GM12865 (cell line): ENCODE measurements at regions not wholly inside any gene's neighbourhood (a gene's known extent, or its start where the extent isn't known, plus 50 kb on each side); places are given as distances from the start of the nearest gene placed in this dataset.
"Not testable (repeated sequence)": the region's sequence is repeated elsewhere in the genome, so short reads cannot be mapped to it uniquely, and the experiment has no call there.

ENCODE experiments used
- DNase-seq: peaks from one replicate; pipeline ENCODE4 v3.0.0; 2010; ENCODE audit warnings: low read depth
- H3K4me3 ChIP-seq: 2 replicates; pipeline ENCODE4 v1.5.1; 2011; ENCODE audit warnings: mild to moderate bottlenecking, low read depth, low read length, control low read depth
- CTCF ChIP-seq: IDR thresholded peaks from 2 replicates; pipeline ENCODE4 v1.5.1; 2011; ENCODE audit warnings: low read length, control low read depth, low read depth, inconsistent platforms; ENCODE audit not compliant: insufficient read depth; ENCODE audit errors: missing control alignments

- no peak for TF ChIP-seq CTCF
- no peak for DNase-seq
- H3K4me3 ChIP-seq, result no peak overlapping the region
These were observed 67.1 kb upstream of the TMTC2 start for GRCh38 chr12:82619644-82620043.

- DNase-seq, result no peak
- H3K4me3 ChIP-seq, result no peak overlapping the region
- no peak for TF ChIP-seq CTCF
These were observed 65.8 kb upstream of the TMTC2 start for GRCh38 chr12:82620917-82621316.

GRCh38 chr12:82625523-82625922 is 61.2 kb upstream of the TMTC2 start:
- no peak for DNase-seq
- H3K4me3 ChIP-seq, result no peak overlapping the region
- TF ChIP-seq CTCF, result no peak

- peak; percentile 53 for DNase-seq
- peak; percentile 52 for TF ChIP-seq CTCF
- no peak overlapping the region for H3K4me3 ChIP-seq
These were observed 58.9 kb upstream of the TMTC2 start for GRCh38 chr12:82627799-82628198.

- not testable (repeated sequence) for H3K4me3 ChIP-seq
- peak; percentile 19 for DNase-seq
These were observed 52.0 kb upstream of the TMTC2 start for GRCh38 chr12:82634495-82635258.

- TF ChIP-seq CTCF, result no peak
- H3K4me3 ChIP-seq, result no peak overlapping the region
- DNase-seq, result no peak
These were observed 51.4 kb upstream of the TMTC2 start for GRCh38 chr12:82635263-82635662.
